ENCODE measurements at regions not wholly inside any gene's neighbourhood (a gene's known extent, or its start where the extent isn't known, plus 50 kb on each side); places are given as distances from the start of the nearest gene placed in this dataset.

DNA sequence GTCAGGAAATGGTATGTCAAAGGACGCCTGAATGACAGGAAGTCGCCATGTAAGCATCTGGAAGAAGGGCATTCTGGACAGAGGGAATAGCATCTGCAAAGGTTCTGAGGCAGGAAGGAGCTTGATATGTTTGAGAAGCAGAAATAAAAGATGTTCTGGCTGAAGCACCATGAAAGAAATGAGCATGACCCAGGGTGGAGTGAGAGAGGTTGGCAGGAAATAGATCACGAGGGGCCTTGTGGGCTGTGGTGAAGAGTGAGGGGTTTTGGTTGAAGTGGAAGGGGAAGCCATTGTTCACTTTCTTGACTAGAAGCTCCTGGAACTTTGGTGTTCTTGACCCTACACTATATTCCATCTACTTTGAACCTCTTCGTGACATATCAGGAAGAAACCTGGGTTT, 99.4 kb upstream of the PARP11 start:
- Histone ChIP-seq H2AFZ (ENCODE audit: low read depth, low read length) (no peak overlapping the region), H3K4me3 (ENCODE audit: low read length) (no peak overlapping the region), H4K20me1 (ENCODE audit: insufficient read depth) (no peaks in the 10 kb centered on the region), H3K27me3 (ENCODE audit: insufficient read depth, low read depth, low read length) (no peaks in the 10 kb centered on the region), H3K9me2 (ENCODE audit: insufficient read depth, low read length) (no peaks in the 10 kb centered on the region), H3K27ac (ENCODE audit: low read length) (no peak overlapping the region), H3K79me2 (replicated peaks; ENCODE audit: insufficient read depth, low read length) (no peaks in the 10 kb centered on the region), H3K36me3 (ENCODE audit: insufficient read depth, low read length) (no peaks in the 10 kb centered on the region), H3K4me2 (ENCODE audit: low read length) (no peak overlapping the region), H3K9me3 (ENCODE audit: low read length) (no peaks in the 10 kb centered on the region), H3K9ac (ENCODE audit: low read length) (no peak overlapping the region), H3F3A (ENCODE audit: insufficient read depth, low read length, poor library complexity, severe bottlenecking) (no peaks in the 10 kb centered on the region)
- TF ChIP-seq, protein P1, sequence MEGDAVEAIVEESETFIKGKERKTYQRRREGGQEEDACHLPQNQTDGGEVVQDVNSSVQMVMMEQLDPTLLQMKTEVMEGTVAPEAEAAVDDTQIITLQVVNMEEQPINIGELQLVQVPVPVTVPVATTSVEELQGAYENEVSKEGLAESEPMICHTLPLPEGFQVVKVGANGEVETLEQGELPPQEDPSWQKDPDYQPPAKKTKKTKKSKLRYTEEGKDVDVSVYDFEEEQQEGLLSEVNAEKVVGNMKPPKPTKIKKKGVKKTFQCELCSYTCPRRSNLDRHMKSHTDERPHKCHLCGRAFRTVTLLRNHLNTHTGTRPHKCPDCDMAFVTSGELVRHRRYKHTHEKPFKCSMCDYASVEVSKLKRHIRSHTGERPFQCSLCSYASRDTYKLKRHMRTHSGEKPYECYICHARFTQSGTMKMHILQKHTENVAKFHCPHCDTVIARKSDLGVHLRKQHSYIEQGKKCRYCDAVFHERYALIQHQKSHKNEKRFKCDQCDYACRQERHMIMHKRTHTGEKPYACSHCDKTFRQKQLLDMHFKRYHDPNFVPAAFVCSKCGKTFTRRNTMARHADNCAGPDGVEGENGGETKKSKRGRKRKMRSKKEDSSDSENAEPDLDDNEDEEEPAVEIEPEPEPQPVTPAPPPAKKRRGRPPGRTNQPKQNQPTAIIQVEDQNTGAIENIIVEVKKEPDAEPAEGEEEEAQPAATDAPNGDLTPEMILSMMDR (IDR thresholded peaks at IDR 0.05; ENCODE audit: poor library complexity, severe bottlenecking): no peak

GRCh38 chr12:3968523-3968922, 95.3 kb upstream of the PARP11 start:
- Histone ChIP-seq H3K9me2 (ENCODE audit: insufficient read depth, low read length) (no peaks in the 10 kb centered on the region), H3K4me2 (ENCODE audit: low read length) (no peak overlapping the region), H3K9ac (ENCODE audit: low read length) (no peak overlapping the region)

More at GRCh38 chr12:3968523-3968922, 95.3 kb upstream of the PARP11 start:
- TF ChIP-seq, protein P1 (IDR thresholded peaks at IDR 0.05; ENCODE audit: poor library complexity, severe bottlenecking): no peak
- TF ChIP-seq EP300 (conservative IDR thresholded peaks at IDR 0.05; ENCODE audit: poor library complexity, severe bottlenecking): no peak
- TF ChIP-seq, protein P2, sequence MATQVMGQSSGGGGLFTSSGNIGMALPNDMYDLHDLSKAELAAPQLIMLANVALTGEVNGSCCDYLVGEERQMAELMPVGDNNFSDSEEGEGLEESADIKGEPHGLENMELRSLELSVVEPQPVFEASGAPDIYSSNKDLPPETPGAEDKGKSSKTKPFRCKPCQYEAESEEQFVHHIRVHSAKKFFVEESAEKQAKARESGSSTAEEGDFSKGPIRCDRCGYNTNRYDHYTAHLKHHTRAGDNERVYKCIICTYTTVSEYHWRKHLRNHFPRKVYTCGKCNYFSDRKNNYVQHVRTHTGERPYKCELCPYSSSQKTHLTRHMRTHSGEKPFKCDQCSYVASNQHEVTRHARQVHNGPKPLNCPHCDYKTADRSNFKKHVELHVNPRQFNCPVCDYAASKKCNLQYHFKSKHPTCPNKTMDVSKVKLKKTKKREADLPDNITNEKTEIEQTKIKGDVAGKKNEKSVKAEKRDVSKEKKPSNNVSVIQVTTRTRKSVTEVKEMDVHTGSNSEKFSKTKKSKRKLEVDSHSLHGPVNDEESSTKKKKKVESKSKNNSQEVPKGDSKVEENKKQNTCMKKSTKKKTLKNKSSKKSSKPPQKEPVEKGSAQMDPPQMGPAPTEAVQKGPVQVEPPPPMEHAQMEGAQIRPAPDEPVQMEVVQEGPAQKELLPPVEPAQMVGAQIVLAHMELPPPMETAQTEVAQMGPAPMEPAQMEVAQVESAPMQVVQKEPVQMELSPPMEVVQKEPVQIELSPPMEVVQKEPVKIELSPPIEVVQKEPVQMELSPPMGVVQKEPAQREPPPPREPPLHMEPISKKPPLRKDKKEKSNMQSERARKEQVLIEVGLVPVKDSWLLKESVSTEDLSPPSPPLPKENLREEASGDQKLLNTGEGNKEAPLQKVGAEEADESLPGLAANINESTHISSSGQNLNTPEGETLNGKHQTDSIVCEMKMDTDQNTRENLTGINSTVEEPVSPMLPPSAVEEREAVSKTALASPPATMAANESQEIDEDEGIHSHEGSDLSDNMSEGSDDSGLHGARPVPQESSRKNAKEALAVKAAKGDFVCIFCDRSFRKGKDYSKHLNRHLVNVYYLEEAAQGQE (IDR thresholded peaks at IDR 0.05; ENCODE audit: borderline replicate concordance): no peak
- no peak for TF ChIP-seq MXI1 (conservative IDR thresholded peaks at IDR 0.05; ENCODE audit: poor library complexity, severe bottlenecking)
- no peak for TF ChIP-seq RAD21 (conservative IDR thresholded peaks at IDR 0.05)
- no peak for TF ChIP-seq POLR2AphosphoS5 (IDR thresholded peaks at IDR 0.05)
- no peak for TF ChIP-seq SMC3 (conservative IDR thresholded peaks at IDR 0.05; ENCODE audit: poor library complexity)
- TF ChIP-seq TAF1 (IDR thresholded peaks at IDR 0.05; ENCODE audit: low read depth): no peak
- TF ChIP-seq EZH2 (IDR thresholded peaks at IDR 0.05; ENCODE audit: borderline replicate concordance, insufficient read depth, low read length, poor library complexity, severe bottlenecking): no peak
- Histone ChIP-seq H4K20me1 (ENCODE audit: insufficient read depth) (no peaks in the 10 kb centered on the region), H3K79me2 (replicated peaks; ENCODE audit: insufficient read depth, low read length) (no peaks in the 10 kb centered on the region), H3K27me3 (ENCODE audit: insufficient read depth, low read depth, low read length) (no peaks in the 10 kb centered on the region), H3K27ac (ENCODE audit: low read length) (no peak overlapping the region), H3K9me3 (ENCODE audit: low read length) (no peaks in the 10 kb centered on the region), H3K4me3 (ENCODE audit: low read length) (no peak overlapping the region), H2AFZ (ENCODE audit: low read depth, low read length) (no peak overlapping the region), H3K36me3 (ENCODE audit: insufficient read depth, low read length) (no peaks in the 10 kb centered on the region), H3F3A (ENCODE audit: insufficient read depth, low read length, poor library complexity, severe bottlenecking) (no peaks in the 10 kb centered on the region)
